ENCODE measurements at regions not wholly inside any gene's neighbourhood (a gene's known extent, or its start where the extent isn't known, plus 50 kb on each side); places are given as distances from the start of the nearest gene placed in this dataset.
"Not testable (repeated sequence)": the region's sequence is repeated elsewhere in the genome, so short reads cannot be mapped to it uniquely, and the experiment has no call there.

DNA sequence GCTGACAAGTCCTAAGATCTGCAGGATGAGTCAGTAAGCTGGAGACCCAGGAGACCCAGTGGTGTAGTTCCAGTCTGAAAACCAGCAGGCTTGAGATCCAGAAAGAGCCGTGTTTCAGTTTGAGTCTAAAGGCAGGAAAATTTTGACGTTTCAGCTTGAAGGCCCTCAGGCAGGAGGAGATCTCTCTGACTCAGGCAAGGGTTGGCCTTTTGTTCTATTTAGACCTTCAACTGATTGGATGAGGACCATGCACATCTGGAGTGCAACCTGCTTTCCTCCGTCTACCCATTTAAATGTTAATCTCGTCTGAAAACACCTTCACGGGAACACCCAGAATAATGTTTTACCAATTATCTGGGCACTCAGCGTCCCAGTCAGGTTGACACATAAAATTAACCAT is 69.5 kb downstream of the NPIPA7 start:
- DNase-seq; H3K9me3 ChIP-seq (replicated peaks; ENCODE audit: insufficient read depth, low read length); H4K20me1 ChIP-seq (ENCODE audit: insufficient read depth, low read length); H3K4me3 ChIP-seq (ENCODE audit: low read length); H3K27me3 ChIP-seq (replicated peaks; ENCODE audit: insufficient read depth, low read length); H3K4me2 ChIP-seq (ENCODE audit: low read depth, low read length); H3K9ac ChIP-seq (ENCODE audit: low read length); H3K36me3 ChIP-seq (replicated peaks; ENCODE audit: insufficient read depth, low read length); H3K79me2 ChIP-seq (ENCODE audit: low read length); H3K9me2 ChIP-seq (replicated peaks; ENCODE audit: insufficient read depth, low read length); H2AFZ ChIP-seq (ENCODE audit: low read length); H3K4me1 ChIP-seq (ENCODE audit: low read length); H3K27ac ChIP-seq (ENCODE audit: low read length); H3F3A ChIP-seq (ENCODE audit: insufficient read depth, low read length): not testable (repeated sequence)

DNA sequence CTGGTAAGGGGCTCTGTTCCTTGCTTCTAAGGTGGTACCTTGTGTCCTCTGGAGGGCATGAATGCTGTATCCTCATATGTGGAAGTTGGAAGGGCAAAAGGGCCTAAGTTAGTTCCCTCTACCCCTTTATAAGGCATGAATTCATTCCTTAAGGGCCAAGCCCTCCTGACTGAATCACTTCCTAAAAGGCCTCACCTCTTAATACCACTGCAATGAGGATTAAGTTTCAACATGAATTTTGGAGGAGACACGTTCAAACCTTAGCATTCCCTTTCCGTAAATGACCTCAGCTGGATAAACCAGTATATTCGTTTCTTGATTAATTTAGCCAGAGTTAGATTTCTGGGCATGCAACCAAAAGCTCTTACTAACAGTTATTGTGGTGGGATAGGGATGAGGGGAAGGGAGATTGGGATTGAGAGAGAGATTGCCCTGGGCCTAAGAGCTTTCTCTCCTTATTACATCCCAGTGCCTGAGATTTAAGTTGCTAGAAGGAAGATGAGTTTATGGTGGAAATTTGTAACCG is 70.8 kb downstream of the NPIPA7 start:
- not testable (repeated sequence) for H3K4me3 ChIP-seq (ENCODE audit: low read length); H3K4me2 ChIP-seq (ENCODE audit: low read depth, low read length); H3K4me1 ChIP-seq (ENCODE audit: low read length); H3K9ac ChIP-seq (ENCODE audit: low read length); H4K20me1 ChIP-seq (ENCODE audit: insufficient read depth, low read length); H3K9me2 ChIP-seq (replicated peaks; ENCODE audit: insufficient read depth, low read length); H3K36me3 ChIP-seq (replicated peaks; ENCODE audit: insufficient read depth, low read length); H3K27ac ChIP-seq (ENCODE audit: low read length); H3K79me2 ChIP-seq (ENCODE audit: low read length); H3F3A ChIP-seq (ENCODE audit: insufficient read depth, low read length); H3K27me3 ChIP-seq (replicated peaks; ENCODE audit: insufficient read depth, low read length); H3K9me3 ChIP-seq (replicated peaks; ENCODE audit: insufficient read depth, low read length); DNase-seq; H2AFZ ChIP-seq (ENCODE audit: low read length)

DNA sequence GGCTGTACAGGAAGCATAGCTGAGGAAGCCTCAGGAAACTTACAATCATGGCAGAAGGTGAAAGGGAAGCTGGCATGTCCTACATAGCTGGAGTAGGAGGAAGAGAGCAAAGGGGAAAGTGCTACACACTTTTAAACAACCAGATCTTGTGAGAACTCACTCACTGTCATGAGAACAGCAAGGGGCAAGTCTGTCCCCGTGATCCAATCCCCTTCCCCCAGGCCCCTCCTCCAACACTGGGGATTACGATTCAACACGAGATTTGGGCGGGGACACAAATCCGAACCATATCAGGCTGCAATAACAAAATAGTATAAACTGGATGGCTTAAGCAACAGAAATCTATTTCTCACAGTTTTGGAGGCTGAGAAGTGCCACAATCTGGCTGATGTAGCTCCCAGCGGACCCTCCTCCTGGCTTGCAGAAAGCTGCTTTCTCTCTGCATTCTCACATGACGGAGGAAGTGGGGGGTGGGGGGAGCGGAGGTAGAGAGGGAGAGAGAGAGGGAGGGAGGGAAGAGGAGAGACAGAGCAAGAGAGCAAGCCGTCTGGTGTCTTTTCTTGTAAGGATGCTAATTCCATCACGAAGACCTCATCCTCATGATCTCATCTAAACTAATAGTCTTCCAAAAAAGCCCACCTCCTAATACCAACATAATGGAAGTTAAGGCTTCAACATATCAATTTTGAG is 72.9 kb downstream of the NPIPA7 start:
- not testable (repeated sequence) for H3K9me3 ChIP-seq (replicated peaks; ENCODE audit: insufficient read depth, low read length); H3F3A ChIP-seq (ENCODE audit: insufficient read depth, low read length); H3K36me3 ChIP-seq (replicated peaks; ENCODE audit: insufficient read depth, low read length); DNase-seq; H3K4me1 ChIP-seq (ENCODE audit: low read length); H3K9me2 ChIP-seq (replicated peaks; ENCODE audit: insufficient read depth, low read length); H3K27ac ChIP-seq (ENCODE audit: low read length); H4K20me1 ChIP-seq (ENCODE audit: insufficient read depth, low read length); H3K9ac ChIP-seq (ENCODE audit: low read length); H3K27me3 ChIP-seq (replicated peaks; ENCODE audit: insufficient read depth, low read length); H3K4me3 ChIP-seq (ENCODE audit: low read length); H3K79me2 ChIP-seq (ENCODE audit: low read length); H2AFZ ChIP-seq (ENCODE audit: low read length); H3K4me2 ChIP-seq (ENCODE audit: low read depth, low read length)

DNA sequence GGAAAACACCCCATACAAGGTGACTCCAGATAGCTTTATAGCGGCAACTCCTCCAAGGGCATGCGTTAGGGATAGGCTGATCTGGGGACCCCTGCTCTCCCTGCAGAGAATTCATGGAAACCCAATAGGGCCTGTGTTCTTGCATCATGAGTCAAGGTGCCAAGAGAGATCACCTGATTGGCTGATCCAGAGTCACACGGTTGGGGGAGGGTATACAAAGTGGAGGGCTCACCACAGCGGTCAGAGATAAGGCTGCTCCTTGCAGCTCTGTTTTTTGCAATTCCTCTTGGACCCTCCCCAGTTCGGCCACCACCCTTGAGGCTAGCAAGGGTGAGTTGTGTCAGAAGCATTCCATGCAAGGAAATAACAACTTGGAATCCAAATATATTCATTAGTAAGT is 79.6 kb downstream of the NPIPA7 start:
- not testable (repeated sequence) for H3K36me3 ChIP-seq (replicated peaks; ENCODE audit: insufficient read depth, low read length); H4K20me1 ChIP-seq (ENCODE audit: insufficient read depth, low read length); H3K27ac ChIP-seq (ENCODE audit: low read length); H3K79me2 ChIP-seq (ENCODE audit: low read length); H3K9me2 ChIP-seq (replicated peaks; ENCODE audit: insufficient read depth, low read length); H3K4me1 ChIP-seq (ENCODE audit: low read length); H3K9ac ChIP-seq (ENCODE audit: low read length); H3K9me3 ChIP-seq (replicated peaks; ENCODE audit: insufficient read depth, low read length); H3K4me3 ChIP-seq (ENCODE audit: low read length); DNase-seq; H3K4me2 ChIP-seq (ENCODE audit: low read depth, low read length); H2AFZ ChIP-seq (ENCODE audit: low read length); H3K27me3 ChIP-seq (replicated peaks; ENCODE audit: insufficient read depth, low read length); H3F3A ChIP-seq (ENCODE audit: insufficient read depth, low read length)

DNA sequence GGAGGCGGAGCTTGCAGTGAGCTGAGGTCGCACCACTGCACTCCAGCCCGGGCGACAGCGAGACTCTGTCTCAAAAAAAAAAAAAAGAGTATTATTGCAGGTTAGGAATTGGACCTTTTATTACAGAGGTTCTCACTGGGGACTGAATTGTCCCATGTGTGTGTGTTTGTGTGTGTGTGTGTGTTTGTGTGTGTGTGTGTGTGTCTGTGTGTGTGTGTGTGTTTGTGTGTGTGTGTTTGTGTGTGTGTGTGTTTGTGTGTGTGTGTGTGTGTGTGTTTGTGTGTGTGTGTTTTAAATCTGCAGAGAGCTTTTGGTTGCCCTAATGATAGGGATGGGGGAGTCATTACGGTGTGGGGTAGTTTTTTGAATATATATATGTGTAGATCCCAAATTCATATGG is 84.9 kb downstream of the NPIPA7 start:
- not testable (repeated sequence) for H3K4me3 ChIP-seq (ENCODE audit: low read length); H3K9ac ChIP-seq (ENCODE audit: low read length); H3K36me3 ChIP-seq (replicated peaks; ENCODE audit: insufficient read depth, low read length); H3K27ac ChIP-seq (ENCODE audit: low read length); H3K9me3 ChIP-seq (replicated peaks; ENCODE audit: insufficient read depth, low read length); H3K27me3 ChIP-seq (replicated peaks; ENCODE audit: insufficient read depth, low read length); H4K20me1 ChIP-seq (ENCODE audit: insufficient read depth, low read length); H3K79me2 ChIP-seq (ENCODE audit: low read length); H2AFZ ChIP-seq (ENCODE audit: low read length); H3K9me2 ChIP-seq (replicated peaks; ENCODE audit: insufficient read depth, low read length); H3K4me1 ChIP-seq (ENCODE audit: low read length); H3K4me2 ChIP-seq (ENCODE audit: low read depth, low read length); DNase-seq; H3F3A ChIP-seq (ENCODE audit: insufficient read depth, low read length)

DNA sequence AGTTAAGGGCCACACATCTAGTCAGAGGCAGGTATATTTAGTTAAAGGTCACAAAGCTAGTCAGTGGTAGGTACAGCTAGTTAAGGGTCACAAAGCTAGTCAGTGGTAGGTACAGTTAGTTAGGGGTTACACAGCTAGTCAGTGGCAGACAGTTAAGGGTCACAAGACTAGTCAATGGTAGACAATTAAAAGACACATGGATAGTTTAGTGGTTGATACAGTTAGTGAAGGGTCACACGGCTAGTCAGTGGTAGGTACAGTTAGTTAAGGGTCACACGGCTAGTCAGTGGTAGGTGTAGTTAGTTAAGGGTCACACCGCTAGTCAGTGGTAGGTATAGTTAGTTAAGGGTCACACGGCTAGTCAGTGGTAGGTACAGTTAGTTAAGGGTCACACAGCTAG is 110.0 kb downstream of the NPIPA7 start:
- H3K4me3 ChIP-seq (ENCODE audit: low read length); H3F3A ChIP-seq (ENCODE audit: insufficient read depth, low read length); H3K9ac ChIP-seq (ENCODE audit: low read length); H3K36me3 ChIP-seq (replicated peaks; ENCODE audit: insufficient read depth, low read length); H3K9me2 ChIP-seq (replicated peaks; ENCODE audit: insufficient read depth, low read length); H3K4me1 ChIP-seq (ENCODE audit: low read length); H3K27ac ChIP-seq (ENCODE audit: low read length); H3K79me2 ChIP-seq (ENCODE audit: low read length); H4K20me1 ChIP-seq (ENCODE audit: insufficient read depth, low read length); H3K27me3 ChIP-seq (replicated peaks; ENCODE audit: insufficient read depth, low read length); H3K9me3 ChIP-seq (replicated peaks; ENCODE audit: insufficient read depth, low read length); H2AFZ ChIP-seq (ENCODE audit: low read length); DNase-seq; H3K4me2 ChIP-seq (ENCODE audit: low read depth, low read length): not testable (repeated sequence)

DNA sequence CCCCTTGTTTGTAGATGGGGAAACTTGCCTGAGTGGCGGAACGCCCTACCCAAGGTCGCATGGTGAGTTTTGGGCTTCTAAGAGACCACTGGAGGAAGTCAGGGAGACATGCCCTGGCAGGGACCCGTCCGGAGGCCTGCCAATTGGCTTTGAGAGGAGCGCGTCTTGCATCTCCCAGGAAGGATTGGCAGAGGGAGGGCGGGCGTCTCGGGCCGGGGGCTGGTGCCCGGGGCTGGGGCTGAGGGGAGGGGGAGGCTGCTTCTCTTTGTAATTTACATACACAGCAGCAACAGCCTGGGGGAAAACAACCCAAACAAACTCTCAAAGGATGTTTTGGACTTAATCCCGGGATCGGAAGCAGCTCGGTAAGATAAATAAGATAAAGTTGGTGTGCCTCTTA is 110.5 kb downstream of the NPIPA7 start:
- H3K36me3 ChIP-seq (replicated peaks; ENCODE audit: insufficient read depth, low read length); DNase-seq; H3K4me2 ChIP-seq (ENCODE audit: low read depth, low read length); H4K20me1 ChIP-seq (ENCODE audit: insufficient read depth, low read length); H2AFZ ChIP-seq (ENCODE audit: low read length); H3K9ac ChIP-seq (ENCODE audit: low read length); H3K4me1 ChIP-seq (ENCODE audit: low read length); H3K79me2 ChIP-seq (ENCODE audit: low read length); H3K27ac ChIP-seq (ENCODE audit: low read length); H3K4me3 ChIP-seq (ENCODE audit: low read length); H3K9me3 ChIP-seq (replicated peaks; ENCODE audit: insufficient read depth, low read length); H3K27me3 ChIP-seq (replicated peaks; ENCODE audit: insufficient read depth, low read length); H3K9me2 ChIP-seq (replicated peaks; ENCODE audit: insufficient read depth, low read length); H3F3A ChIP-seq (ENCODE audit: insufficient read depth, low read length): not testable (repeated sequence)

DNA sequence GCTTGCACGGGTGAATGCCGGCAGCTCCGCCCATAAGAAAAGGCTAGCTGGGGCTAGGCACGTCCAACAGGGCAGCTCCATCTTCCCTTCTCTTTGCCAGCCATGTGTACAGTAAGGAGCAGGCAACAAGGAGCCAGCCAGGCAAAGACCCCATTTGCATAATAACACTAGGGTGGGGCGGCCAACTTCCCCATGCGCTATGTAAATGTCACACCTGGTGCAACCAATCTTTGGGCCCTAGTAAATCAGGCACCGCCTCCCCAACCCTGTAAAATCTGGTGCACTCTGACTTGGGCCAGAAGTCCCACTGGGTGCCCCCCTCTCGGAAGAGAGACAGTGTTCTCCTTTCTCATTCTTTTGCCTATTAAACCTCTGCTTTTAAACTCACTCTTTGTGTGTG is 115.2 kb downstream of the NPIPA7 start:
- not testable (repeated sequence) for H3K9me3 ChIP-seq (replicated peaks; ENCODE audit: insufficient read depth, low read length); H2AFZ ChIP-seq (ENCODE audit: low read length); DNase-seq; H3K36me3 ChIP-seq (replicated peaks; ENCODE audit: insufficient read depth, low read length); H3F3A ChIP-seq (ENCODE audit: insufficient read depth, low read length); H3K79me2 ChIP-seq (ENCODE audit: low read length); H3K4me1 ChIP-seq (ENCODE audit: low read length); H3K9me2 ChIP-seq (replicated peaks; ENCODE audit: insufficient read depth, low read length); H3K4me3 ChIP-seq (ENCODE audit: low read length); H4K20me1 ChIP-seq (ENCODE audit: insufficient read depth, low read length); H3K9ac ChIP-seq (ENCODE audit: low read length); H3K27me3 ChIP-seq (replicated peaks; ENCODE audit: insufficient read depth, low read length); H3K27ac ChIP-seq (ENCODE audit: low read length); H3K4me2 ChIP-seq (ENCODE audit: low read depth, low read length)
